Right kidney (tissue), 1 donor: ENCODE measurements at regions not wholly inside any gene's neighbourhood (a gene's known extent, or its start where the extent isn't known, plus 50 kb on each side); places are given as distances from the start of the nearest gene placed in this dataset.

ENCODE experiments used
- DNase-seq: peaks from one replicate; pipeline ENCODE4 v3.0.0-alpha.2; 2016

DNA sequence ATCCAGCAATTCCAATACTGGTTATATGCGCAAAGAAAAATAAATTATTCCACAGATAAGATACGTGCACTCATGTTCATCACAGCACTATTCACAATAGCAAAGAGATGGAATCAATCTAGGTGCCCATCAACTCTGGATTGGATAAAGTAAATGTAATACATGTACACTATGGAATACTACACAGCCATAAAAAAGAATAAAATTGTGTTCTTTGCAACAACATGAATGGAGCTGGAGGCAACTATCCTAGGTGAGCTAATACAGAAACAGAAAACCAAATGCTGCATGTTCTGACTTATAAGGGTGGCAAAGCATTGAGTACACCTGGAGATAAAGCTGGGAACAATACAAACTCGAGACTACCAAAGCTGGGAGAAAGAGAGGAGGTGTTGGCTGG, 787.3 kb downstream of the KCNT2 start:
- no peak for DNase-seq

DNA sequence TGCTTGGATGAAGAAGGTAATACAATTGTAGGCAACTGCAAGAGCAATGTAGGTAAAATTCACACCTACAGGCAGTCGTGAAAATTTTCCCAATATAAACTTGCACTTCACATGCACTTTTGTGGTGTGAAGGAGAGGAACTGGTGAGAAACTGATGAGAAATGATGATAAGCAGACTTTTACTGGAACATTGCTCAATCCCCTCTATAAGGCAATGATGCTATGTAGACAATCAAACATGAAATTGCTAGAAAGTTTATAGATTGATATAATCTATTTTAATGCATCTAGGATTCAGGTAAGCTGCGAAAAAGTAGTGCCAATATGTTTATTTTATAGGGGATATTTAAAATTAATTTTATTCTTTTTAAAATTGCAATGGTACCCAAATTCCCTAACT, 802.2 kb downstream of the KCNT2 start:
- no peak for DNase-seq

DNA sequence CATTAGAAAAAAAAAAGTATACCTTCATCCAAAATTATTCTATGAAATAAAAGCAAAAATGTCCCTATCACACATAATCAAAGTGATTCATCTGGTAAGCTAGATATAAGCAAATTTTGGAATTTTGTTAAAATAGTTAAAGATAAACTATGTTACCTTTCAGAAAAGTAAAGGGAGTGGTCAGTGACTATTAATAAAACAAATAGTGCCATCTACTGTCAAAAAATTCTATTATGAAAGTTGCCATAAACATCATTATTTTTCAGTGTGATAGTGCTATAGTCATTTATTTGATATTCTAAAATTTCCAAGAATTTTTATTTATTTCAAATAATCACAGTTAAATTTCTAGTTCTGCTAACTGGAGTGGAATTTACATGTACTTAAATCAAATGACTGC, 803.7 kb downstream of the KCNT2 start:
- no peak for DNase-seq

DNA sequence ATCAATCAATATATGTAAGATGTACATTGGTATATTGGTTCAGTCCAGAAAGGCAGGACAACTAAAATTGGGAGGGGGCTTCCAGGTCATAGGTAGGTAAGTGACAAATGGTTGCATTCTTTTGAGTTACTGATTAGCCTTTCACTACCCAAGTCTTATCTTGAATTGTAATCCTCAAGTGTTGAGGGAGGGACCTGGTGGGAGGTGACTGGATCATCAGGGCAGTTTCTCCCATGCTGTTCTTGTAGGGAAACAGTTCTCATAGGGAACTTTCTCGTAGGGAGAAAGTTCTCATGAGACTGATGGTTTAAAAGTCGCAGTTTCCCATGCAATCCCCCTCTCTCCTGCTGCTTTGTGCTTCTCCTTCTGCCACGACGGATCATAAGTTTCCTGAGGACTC, 809.2 kb downstream of the KCNT2 start:
- no peak for DNase-seq

DNA sequence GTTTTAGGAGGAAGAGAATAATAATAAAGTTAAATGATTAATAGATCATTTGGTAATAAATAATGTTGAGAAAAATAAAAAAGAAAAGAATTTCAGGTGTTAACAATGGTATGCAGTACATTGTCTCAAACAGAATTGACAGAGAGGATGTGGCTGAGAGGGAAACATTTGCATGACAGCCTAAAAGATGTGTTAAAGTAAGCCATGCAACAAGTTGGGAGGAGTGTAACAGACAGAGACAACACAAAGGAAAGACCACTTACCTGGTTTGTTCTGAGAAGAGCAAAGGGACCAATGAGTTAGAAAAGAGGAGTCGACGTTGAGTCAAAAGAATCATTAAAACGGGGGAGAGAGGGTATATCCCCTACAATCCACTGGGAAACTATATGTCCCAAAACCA, 814.0 kb downstream of the KCNT2 start:
- no peak for DNase-seq

DNA sequence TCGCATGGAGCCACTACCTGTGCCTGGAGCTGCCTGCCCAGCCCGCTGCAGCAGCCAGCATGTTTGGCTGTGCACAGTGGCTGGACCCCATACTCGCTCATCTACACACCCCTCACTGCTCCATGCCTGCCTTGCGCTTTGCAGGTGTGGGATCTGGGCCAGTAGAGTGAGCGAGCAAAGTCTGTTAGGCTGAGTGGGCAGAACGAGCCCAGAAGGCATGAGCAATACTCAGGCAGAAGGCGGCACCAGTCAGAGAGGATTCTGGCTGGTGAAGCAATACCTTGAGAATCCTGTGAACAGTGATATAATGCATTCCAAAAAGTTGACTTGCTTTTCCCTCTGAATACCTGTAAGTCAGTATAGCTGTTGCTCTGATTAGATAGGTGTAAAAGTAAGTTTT, 816.4 kb downstream of the KCNT2 start:
- no peak for DNase-seq

DNA sequence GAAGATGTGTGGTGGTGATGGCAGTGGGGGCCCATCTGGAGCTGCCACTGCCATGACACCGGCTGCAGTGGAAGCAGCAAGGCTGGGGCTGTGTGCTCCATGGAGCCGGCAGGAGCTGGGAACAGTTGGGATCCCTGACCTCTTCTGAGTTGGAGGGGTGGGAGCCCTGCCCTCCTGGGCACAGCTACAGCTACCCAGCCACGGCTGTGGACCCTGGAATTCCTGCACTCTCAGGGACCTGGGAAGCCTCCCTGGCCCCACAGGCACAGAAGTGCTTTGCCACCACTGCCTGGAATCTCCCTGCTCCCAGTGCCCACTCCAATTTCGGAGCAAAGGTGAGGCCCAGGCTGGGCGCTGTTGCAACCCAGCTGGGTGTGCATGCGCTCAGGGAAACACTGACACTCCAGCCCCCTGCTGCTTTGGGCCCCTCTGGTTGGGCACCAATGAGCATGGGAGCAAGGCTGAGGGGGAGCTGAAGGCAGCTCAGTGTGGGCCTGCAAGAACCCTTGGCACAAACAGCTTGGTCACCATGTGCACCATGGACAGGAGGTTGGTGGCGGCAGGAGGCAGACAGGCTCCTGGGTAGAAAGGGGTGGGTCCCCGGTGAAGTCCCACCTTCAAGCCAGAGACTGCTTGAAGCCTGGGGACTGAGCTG, 817.6 kb downstream of the KCNT2 start:
- no peak for DNase-seq

DNA sequence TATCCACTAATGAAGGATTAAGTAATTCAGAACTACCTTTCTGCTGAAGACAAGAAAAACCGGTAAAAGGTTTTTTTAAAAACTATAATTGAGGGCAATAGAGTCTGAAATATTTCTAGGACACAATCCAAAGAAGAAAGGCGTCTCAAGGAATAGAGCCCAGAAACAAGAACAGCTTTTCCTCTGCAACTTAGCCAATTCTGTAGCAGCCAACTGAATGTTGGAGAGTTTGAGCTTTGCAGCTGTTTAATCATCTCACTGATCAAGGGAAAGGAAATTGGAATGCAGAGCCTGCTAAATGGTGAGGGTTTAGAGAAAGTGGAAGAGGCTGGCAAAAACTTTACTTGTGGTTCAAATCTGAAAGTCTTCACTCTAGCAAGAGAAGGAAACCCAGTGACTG, 818.9 kb downstream of the KCNT2 start:
- no peak for DNase-seq

DNA sequence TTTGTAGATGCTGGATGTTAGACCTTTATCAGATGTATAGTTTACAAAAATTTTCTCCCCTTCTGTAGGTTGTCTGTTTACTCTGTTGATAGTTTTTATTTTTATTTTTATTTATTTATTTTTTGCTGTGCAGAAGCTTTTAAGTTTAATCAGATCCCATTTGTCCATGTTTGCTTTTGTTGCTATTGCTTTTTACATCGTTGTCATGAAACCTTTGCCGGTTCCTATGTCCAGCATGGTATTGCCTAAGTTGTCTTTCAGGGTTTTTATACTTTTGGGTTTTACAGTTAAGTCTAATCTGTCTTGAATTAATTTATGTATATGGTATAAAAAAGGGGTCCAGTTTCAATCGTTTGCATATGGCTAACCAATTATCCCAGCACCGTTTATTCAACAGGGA, 819.5 kb downstream of the KCNT2 start:
- no peak for DNase-seq

DNA sequence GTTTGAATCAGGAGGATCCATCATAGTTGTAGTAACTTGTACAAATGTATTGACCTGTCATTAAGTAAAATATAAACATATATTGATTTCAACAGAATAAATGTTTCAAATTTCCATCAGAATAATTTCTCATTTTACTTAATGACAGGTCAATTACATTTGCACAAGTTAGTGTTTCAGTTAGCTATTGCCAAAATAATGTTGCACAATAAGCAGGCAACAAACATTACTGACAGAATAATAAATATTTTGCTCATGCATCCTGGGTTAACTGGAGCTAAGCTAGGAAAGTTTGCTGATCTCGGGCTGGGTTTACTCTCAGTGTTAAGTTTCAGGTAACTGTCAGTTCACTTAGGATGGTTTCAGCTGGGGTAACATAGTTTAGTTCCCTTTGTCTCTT, 822.4 kb downstream of the KCNT2 start:
- DNase-seq, result no peak

DNA sequence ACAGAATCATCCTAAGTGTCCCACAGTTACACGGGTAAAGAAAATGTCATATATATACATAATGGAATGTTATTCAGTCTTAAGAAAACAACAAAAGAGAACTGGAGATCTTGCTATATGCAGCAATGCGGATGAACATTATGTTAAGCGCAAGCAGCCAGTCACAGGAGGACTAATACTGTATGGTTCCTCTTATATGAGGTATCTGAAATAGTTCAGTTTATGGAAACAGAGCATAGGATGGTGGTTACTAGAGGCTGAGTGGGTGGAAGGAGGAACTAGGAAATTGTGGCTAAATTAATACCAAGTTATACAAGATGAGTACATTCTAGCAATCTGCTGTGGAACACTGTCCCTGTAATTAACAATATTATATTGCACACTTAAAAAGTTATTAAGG, 834.3 kb downstream of the KCNT2 start:
- no peak for DNase-seq

DNA sequence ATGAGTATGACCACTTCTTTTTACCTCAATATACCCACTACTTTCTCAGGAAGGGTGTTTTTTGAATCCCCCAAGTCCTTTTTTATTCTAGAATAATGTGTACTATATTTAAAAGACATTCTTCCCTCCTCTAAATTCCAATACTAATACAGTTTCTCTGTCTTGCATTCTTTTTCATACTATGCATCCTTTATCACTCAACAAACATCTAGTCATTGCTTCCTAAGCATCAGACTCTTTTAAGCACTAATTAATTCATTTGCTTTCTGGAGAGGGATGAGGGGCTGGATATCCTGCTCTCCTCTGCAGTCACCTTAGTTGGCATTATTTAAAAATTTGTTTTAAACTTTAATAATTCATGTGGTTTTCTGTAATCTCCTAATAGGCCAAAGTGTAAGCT, 838.8 kb downstream of the KCNT2 start:
- DNase-seq, result no peak

DNA sequence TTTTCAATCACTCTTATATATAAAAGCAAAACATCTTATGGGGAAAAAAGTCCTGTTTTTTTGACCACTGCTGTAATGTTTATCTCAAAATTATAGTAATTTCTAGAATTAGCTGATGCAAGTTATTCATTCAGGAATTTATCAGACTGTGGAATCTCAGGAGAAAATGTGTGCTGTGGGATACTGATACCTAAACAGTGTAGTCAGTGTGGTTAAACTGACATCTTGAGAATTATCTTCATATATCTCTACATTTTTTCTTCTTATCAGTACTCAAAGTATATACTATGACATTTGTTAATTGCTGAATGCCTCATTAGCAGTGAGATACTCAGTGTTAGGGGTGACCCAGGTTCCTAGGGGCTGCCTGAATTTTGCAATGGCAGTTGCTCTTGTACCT, 839.3 kb downstream of the KCNT2 start:
- no peak for DNase-seq

DNA sequence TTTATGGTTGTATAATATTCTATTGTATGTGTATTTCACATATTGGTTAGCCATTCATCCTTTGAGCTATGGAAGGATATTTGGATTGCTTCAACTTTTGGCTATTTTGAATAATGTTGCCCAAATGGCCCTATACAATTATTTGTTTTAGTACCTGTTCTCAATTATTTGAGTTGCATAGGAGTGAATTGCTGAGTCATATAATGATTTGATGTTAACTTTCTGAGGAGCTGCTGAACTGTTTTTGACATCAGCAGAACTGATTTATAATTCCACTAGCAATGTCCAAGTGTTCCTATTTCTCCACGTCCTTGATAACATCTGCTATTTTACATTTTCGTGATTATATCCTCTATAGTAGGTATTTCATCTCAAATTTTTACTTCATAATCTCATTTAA, 839.9 kb downstream of the KCNT2 start:
- DNase-seq, result no peak

DNA sequence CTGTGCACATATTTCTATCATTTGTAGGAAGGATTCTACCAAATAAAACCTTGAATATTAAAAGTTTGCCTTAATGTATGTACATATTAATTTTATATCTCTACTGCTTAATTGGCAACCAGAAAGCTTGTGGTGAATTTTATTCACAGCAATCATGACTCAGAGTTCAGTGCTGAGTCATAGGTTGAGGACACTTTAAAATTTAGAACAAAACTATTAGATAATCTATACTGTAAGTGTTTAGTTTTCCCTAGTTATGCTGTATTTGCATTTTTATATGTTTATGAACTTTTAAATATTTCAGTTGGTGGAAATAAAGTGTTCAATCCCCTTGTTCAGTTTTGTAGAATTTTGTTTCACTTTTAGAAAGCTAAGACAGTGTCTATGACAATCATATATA, 841.5 kb downstream of the KCNT2 start:
- DNase-seq, result no peak

DNA sequence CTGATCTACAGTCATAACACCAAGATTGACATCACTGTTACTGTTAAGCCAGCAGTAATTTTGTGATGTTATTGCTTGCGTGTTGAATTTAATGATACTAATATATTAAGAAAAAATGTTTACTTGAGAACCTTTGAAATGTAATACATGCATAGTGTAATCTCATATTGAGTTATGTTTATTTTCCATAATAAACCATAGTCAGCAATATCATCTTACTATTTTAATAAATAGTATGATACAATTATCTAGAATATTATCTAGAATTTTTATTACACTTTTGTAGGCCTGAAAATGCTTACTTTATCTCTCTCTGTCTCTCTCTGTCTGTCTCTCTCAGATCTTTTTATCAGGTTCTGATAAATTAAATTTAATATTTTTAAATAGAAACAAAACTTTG, 843.1 kb downstream of the KCNT2 start:
- no peak for DNase-seq

DNA sequence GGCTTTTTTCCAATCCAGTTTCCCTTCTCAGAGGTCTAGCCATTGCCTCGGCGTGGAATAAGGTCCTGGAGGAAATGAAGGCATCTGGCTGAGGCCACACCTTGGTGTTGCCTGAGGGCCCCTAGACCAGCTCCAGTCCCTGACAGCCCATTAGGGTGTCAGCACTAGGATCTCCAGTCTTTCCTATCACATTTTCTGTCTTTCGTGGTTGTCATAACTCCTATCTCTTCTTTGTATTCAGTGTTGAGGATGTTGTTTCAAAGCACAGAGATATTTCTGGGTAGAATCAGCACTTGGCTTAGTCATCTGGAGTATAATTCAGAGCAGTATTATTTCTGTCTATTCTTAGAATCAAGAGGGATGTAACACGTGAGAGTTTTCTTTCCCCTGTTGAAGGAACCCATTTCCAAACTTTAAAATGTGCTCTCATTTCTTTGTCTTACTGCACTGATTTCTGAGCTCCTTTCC, 844.3 kb downstream of the KCNT2 start:
- no peak for DNase-seq

DNA sequence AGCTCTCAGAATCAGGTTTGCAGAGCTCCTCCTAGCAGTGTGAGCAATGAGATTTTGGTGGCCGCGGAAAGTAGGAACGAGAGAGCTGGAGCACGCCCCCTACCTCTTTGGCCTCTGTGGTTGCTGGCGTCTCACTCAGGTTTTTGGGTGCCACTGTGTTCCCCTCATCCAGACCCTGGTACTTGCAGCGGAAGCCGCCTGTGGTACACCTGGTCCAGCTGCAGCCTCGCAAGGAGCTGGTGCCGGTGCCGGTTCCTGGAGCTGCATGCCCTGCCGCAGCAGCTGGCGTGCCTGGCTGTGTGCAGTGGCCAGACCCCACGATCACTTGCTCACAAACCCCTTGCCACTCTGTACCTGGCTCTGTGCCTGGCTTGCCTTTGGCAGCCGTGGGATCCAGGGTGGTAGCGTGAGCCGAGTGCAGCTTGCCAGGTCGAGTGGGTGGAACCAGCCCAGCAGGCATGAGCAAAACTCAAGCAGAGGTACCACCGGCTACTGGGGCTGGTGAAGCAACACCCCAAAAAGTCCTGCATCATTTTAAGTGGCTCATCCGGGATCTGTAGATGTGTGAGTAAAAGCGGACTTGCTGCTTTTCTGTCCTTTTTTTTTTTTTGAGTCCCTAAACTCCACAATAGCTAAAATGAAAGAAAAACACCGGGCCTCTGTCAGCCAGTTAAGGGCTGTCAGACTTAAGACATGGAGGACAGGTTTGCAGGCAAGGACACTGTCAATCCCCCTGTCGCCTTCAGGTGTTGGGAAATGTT, 844.9 kb downstream of the KCNT2 start:
- DNase-seq, result no peak

DNA sequence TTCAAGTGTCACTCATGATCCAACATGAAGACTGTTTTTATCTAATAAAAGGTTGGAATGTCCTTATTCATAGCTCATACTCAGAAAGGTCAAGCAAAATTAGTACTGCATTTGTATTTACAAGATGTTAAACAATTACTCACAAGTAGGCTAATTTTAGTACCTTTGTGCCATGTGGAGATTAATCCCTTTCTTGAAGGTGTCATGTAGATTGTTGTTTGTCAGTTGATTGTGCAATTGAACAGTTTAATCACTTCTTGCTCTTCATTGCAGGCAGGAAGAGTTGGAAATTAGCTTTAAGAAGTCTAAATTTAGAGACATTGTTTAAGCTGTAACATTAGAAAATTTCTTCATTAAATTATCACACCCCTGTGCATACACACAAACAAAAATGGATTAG, 847.1 kb downstream of the KCNT2 start:
- no peak for DNase-seq

DNA sequence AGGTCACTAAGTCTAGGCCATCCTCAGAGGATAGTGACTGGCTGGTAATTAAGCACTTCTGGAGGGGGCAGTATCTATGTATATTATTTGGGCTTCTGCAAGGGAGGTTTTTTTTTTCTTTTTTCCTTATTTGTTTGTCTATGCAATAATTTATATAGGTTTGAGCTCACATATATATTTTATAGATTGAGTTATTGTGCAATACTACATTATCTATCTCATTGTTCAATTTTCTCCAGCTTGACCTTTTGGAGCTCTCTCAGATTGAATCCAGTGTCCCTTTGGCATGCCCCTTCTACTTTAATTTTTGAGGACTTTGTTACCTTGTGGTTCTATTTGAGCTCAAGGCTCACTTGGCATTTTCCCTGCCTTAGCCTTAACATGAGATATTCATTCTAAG, 852.1 kb downstream of the KCNT2 start:
- DNase-seq, result no peak

DNA sequence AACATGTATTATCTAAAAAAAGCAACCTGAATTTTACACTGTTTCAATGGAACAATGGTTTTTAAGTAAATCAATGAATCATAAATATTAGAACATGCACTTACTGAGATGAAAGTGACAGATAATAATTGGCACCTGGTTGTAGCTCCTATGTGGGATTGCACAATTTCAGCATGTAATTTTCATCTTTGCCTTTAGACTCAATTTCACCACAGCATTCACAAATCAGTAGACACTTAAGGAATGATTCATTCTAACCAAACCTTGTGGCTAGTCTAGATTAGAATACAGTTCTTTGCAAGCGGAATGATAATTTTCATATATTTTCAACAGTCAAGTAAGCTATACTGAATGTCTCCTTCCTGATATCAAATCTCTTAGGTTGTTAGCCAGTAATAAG, 853.4 kb downstream of the KCNT2 start:
- DNase-seq, result no peak

DNA sequence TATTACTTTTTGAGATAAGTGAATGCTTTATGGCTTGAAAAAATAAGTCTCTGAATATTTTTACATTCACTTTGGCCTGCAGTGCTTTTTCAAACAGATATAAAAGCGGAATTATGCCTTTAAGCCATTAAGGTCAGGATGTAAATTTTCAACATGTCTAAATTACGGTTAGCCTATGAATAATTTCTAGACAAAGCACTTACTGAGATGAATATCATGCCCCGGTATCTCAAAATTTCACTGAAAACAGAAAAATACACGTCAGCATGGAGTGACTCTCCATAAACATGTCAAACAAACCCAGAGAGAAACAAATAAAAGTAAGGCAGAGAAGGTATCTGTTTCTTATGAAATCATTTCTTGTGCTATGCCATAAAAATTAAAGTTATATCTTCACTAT, 853.9 kb downstream of the KCNT2 start:
- no peak for DNase-seq

DNA sequence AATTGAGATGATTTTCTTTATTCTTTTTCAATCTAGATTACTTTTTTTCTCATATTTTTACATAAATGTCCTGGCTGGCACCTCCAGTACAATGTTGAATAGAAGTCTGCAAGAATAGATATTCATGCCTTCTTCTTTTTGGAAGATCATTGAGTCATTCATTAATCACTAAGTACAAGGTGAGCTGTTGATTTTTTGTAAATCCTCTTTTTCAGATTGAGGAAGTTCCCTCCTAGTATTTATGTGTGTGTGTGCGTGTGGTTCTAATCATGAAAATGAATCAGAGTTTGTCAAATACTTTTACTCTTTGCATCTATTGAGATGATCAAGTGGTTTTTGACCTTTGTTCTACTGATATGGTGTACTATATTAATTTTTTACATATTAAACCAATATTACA, 859.3 kb downstream of the KCNT2 start:
- no peak for DNase-seq
